ENCODE measurements at regions not wholly inside any gene's neighbourhood (a gene's known extent, or its start where the extent isn't known, plus 50 kb on each side); places are given as distances from the start of the nearest gene placed in this dataset.
"Not testable (repeated sequence)": the region's sequence is repeated elsewhere in the genome, so short reads cannot be mapped to it uniquely, and the experiment has no call there.

DNA sequence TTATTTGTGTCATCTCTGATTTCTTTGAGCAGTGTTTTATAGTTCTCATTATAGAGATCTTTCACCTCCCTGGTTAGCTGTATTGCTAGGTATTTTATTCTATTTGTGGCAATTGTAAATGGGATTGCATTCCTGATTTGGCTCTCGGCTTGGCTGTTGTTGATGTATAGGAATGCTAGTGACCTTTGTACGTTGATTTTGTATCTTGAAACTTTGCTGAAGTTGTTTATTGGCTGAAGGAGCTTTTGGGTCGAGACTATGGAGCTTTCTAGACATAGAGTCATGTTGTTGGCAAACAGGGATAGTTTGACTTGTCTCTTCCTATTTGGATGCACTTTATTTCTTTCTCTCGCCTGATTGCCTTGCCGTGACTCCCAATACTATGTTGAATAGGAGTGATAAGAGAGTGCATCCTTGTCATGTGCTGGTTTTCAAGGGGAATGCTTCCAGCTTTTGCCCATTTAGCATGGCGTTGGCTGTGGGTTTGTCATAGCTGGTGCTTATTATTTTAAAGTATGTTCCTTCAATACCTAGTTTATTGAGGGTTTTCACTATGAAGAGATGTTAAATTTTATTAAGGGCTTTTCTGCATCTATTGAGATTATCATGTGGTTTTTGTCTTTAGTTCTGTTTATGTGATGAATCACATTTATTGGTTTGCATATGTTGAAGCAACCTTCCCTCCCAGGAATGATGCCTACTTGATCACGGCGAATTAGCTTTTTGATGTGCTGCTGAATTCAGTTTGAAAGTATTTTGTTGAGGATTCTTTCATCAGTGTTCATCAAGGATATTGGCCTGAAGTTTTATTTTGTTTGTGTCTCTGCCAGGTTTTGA lies 72.7 kb upstream of the BOD1L1 start:
- Histone ChIP-seq H3K79me2 (ENCODE audit: insufficient read depth, low read length) (no peaks in the 10 kb centered on the region), H3K36me3 (ENCODE audit: insufficient read depth, low read length) (no peaks in the 10 kb centered on the region), H3K27me3 (ENCODE audit: insufficient read depth, low read length) (no peaks in the 10 kb centered on the region), H3K4me3 (ENCODE audit: insufficient read depth, low read length) (no peak overlapping the region), H3K27ac (ENCODE audit: low read depth, low read length) (peak overlapping the region; percentile 29), H4K20me1 (ENCODE audit: insufficient read depth, low read length) (no peaks in the 10 kb centered on the region), H3K9me3 (ENCODE audit: low read depth, low read length) (no peaks in the 10 kb centered on the region), H2AFZ (ENCODE audit: low read length) (peak overlapping the region; percentile 34), H3K4me1 (ENCODE audit: insufficient read depth, low read length) (peaks cover 32% of the 10 kb centered on the region), H3K4me2 (ENCODE audit: insufficient read depth, low read length) (peak overlapping the region; percentile 25)
- DNase-seq (ENCODE audit: insufficient read length, low spot score, missing footprints): no peak
- TF ChIP-seq, protein P1, sequence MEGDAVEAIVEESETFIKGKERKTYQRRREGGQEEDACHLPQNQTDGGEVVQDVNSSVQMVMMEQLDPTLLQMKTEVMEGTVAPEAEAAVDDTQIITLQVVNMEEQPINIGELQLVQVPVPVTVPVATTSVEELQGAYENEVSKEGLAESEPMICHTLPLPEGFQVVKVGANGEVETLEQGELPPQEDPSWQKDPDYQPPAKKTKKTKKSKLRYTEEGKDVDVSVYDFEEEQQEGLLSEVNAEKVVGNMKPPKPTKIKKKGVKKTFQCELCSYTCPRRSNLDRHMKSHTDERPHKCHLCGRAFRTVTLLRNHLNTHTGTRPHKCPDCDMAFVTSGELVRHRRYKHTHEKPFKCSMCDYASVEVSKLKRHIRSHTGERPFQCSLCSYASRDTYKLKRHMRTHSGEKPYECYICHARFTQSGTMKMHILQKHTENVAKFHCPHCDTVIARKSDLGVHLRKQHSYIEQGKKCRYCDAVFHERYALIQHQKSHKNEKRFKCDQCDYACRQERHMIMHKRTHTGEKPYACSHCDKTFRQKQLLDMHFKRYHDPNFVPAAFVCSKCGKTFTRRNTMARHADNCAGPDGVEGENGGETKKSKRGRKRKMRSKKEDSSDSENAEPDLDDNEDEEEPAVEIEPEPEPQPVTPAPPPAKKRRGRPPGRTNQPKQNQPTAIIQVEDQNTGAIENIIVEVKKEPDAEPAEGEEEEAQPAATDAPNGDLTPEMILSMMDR (IDR thresholded peaks at IDR 0.05; ENCODE audit: extremely low read depth, low read depth, low read length): no peak

DNA sequence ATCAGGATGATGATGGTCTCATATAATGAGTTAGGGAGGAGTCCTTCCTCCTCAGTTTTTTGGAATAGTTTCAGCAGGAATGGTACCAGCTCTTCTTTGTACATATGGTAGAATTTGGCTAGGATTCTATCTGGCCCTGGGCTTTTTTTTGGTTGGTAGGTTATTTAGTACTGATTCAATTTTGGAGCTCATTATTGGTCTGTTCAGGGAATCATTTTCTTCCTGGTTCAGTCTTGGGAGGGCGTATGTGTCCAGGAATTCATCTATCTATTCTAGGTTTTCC lies 73.3 kb upstream of the BOD1L1 start:
- H2AFZ ChIP-seq (ENCODE audit: low read length); H4K20me1 ChIP-seq (ENCODE audit: insufficient read depth, low read length); H3K79me2 ChIP-seq (ENCODE audit: insufficient read depth, low read length); H3K27me3 ChIP-seq (ENCODE audit: insufficient read depth, low read length); H3K9me3 ChIP-seq (ENCODE audit: low read depth, low read length); DNase-seq (ENCODE audit: insufficient read length, low spot score, missing footprints); H3K36me3 ChIP-seq (ENCODE audit: insufficient read depth, low read length); H3K4me3 ChIP-seq (ENCODE audit: insufficient read depth, low read length): not testable (repeated sequence)
- H3K4me2 ChIP-seq (ENCODE audit: insufficient read depth, low read length): peak overlapping the region; percentile 25
- H3K4me1 ChIP-seq (ENCODE audit: insufficient read depth, low read length): peaks cover 37% of the 10 kb centered on the region
- H3K27ac ChIP-seq (ENCODE audit: low read depth, low read length): peak overlapping the region; percentile 29

DNA sequence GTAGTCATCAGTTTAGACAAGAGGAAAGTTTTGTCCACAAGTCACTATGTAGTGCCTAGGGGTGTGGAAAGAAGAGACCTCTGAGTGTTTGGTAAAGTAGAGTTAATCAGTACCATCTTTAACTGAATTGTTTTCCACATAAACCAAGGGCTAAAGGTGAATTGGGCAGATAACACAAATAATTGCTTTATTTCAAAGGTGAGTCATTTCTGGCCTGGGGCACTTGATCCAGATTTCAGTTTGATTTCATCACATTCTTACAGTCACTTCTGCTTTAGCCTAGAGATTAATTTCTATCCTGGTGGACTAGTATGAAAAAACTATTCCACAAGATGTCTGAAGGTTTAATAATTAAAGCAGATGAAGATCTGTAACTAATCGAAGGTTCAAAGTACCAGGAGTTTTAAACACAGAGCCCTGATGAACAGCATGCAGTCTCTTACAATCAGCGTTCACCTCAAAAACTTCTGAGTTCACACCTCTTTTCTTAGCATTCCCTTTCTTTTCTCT lies 74.5 kb upstream of the BOD1L1 start:
- H4K20me1 ChIP-seq (ENCODE audit: insufficient read depth, low read length): no peaks in the 10 kb centered on the region
- no peaks in the 10 kb centered on the region for H3K79me2 ChIP-seq (ENCODE audit: insufficient read depth, low read length)
- H3K27me3 ChIP-seq (ENCODE audit: insufficient read depth, low read length): no peaks in the 10 kb centered on the region
- DNase-seq (ENCODE audit: insufficient read length, low spot score, missing footprints): no peak
- H3K27ac ChIP-seq (ENCODE audit: low read depth, low read length): peak overlapping the region; percentile 29
- no peak overlapping the region for H3K4me2 ChIP-seq (ENCODE audit: insufficient read depth, low read length)
- peaks cover 45% of the 10 kb centered on the region for H3K4me1 ChIP-seq (ENCODE audit: insufficient read depth, low read length)
- H2AFZ ChIP-seq (ENCODE audit: low read length): no peak overlapping the region
- no peaks in the 10 kb centered on the region for H3K36me3 ChIP-seq (ENCODE audit: insufficient read depth, low read length)
- no peaks in the 10 kb centered on the region for H3K9me3 ChIP-seq (ENCODE audit: low read depth, low read length)
- TF ChIP-seq, protein P1 (IDR thresholded peaks at IDR 0.05; ENCODE audit: extremely low read depth, low read depth, low read length): no peak
- H3K4me3 ChIP-seq (ENCODE audit: insufficient read depth, low read length): no peak overlapping the region

DNA sequence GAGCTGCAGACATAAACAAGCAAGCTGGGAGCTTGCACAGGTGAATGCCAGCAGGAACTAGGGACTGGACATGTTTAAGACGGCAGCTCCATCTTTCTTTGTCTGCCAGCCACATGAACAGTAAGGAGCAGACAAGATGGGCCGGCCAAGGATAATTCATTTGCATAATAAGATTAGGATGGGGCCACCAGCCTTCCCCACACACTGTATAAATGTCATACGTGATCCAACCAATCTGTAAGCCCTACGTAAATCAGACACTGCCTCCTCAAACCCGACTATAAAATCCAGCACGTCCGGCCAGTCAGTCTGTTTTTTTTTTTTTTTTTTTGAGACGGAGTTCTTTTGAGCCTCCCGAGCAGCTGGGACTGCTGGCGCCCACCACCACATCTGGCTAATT lies 75.6 kb upstream of the BOD1L1 start:
- H3K9me3 ChIP-seq (ENCODE audit: low read depth, low read length): no peaks in the 10 kb centered on the region
- H3K4me3 ChIP-seq (ENCODE audit: insufficient read depth, low read length): no peak overlapping the region
- peaks cover 45% of the 10 kb centered on the region for H3K4me1 ChIP-seq (ENCODE audit: insufficient read depth, low read length)
- TF ChIP-seq, protein P1 (IDR thresholded peaks at IDR 0.05; ENCODE audit: extremely low read depth, low read depth, low read length): no peak
- H3K79me2 ChIP-seq (ENCODE audit: insufficient read depth, low read length): no peaks in the 10 kb centered on the region
- no peak overlapping the region for H3K27ac ChIP-seq (ENCODE audit: low read depth, low read length)
- DNase-seq (ENCODE audit: insufficient read length, low spot score, missing footprints): no peak
- H3K4me2 ChIP-seq (ENCODE audit: insufficient read depth, low read length): no peak overlapping the region
- no peaks in the 10 kb centered on the region for H3K27me3 ChIP-seq (ENCODE audit: insufficient read depth, low read length)
- no peaks in the 10 kb centered on the region for H3K36me3 ChIP-seq (ENCODE audit: insufficient read depth, low read length)
- no peaks in the 10 kb centered on the region for H4K20me1 ChIP-seq (ENCODE audit: insufficient read depth, low read length)
- no peak overlapping the region for H2AFZ ChIP-seq (ENCODE audit: low read length)
